ENCODE measurements at regions not wholly inside any gene's neighbourhood (a gene's known extent, or its start where the extent isn't known, plus 50 kb on each side); places are given as distances from the start of the nearest gene placed in this dataset.

DNA sequence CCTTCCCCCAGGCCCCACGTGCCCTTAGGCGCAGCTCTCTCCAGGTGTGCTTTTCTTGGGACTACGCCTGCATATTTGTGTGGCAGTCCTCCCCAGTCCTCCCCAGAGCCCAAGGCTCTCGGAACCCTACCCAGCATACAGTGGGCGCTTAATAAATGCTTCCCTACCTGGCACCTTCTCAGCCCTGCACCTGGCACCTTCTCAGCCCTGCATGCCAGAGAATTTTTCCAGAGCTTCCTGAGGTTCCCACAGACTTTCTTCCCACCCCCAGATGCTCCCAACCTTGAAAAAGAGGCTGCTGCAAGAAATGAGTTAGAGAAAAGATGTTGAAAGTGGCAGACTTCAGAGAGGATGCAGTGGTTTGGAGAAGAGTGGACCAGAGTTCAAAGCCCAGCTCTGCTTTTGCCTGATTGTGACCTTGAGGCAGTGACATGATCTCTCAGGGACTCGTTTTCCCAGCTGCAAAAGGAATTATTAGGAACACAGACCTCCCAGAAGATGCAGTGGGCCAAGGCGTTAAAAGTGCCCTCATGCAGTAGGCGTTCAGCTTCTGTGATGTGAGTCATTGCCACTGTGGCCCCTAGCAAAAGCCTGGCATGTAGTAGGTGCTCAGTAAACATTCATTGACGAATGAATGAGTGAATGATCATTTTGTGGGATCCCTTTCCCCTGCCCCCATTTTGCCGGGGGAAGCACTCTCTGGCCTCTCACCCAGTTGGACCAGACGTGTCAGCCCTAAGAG lies 167.2 kb downstream of the PHETA1 start:
- H3K36me3 ChIP-seq (ENCODE audit: control insufficient read depth in 1 of 2, insufficient read depth in 2 of 2, low read length in 2 of 2): no peaks in the 10 kb centered on the region
- no peak overlapping the region for H3K27ac ChIP-seq (ENCODE audit: low read depth, low read length)
- H3K9ac ChIP-seq (ENCODE audit: low read depth in 1 of 2, low read length in 2 of 2): no peak overlapping the region
- no peak overlapping the region for H3K4me3 ChIP-seq (ENCODE audit: low read depth in 1 of 2, low read length in 2 of 2)
- no peaks in the 10 kb centered on the region for H3K4me1 ChIP-seq (ENCODE audit: control insufficient read depth in 1 of 2, insufficient read depth in 2 of 2, low read length in 2 of 2)
- H3K9me3 ChIP-seq (ENCODE audit: control insufficient read depth in 1 of 2, low read length in 2 of 2): no peaks in the 10 kb centered on the region
- H3K27me3 ChIP-seq (ENCODE audit: control insufficient read depth in 1 of 2, insufficient read depth in 2 of 2, low read length in 2 of 2): no peaks in the 10 kb centered on the region

DNA sequence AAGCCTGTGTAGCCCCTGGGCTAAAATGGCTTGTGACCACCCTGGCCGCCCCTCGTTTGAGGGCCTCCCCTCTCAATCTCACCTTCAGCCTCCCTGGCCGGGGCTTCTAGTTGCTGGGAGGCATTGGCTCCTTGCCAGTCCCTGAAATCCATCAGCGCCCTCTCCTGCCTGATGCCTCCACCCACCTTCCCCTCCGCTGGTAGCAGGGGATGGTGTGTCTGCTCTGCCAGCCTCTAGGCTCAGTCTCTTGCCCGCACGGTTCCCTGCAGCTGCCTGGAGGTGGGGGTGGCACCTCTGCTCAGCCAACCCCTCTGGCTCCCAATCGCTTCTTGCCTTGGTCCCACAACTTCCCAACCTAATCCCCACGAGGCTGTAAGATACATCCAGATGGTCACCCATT lies 167.9 kb downstream of the PHETA1 start:
- H3K4me3 ChIP-seq (ENCODE audit: low read depth in 1 of 2, low read length in 2 of 2): no peak overlapping the region
- no peaks in the 10 kb centered on the region for H3K4me1 ChIP-seq (ENCODE audit: control insufficient read depth in 1 of 2, insufficient read depth in 2 of 2, low read length in 2 of 2)
- H3K9ac ChIP-seq (ENCODE audit: low read depth in 1 of 2, low read length in 2 of 2): no peak overlapping the region
- H3K36me3 ChIP-seq (ENCODE audit: control insufficient read depth in 1 of 2, insufficient read depth in 2 of 2, low read length in 2 of 2): no peaks in the 10 kb centered on the region
- no peaks in the 10 kb centered on the region for H3K9me3 ChIP-seq (ENCODE audit: control insufficient read depth in 1 of 2, low read length in 2 of 2)
- no peak overlapping the region for H3K27ac ChIP-seq (ENCODE audit: low read depth, low read length)
- no peaks in the 10 kb centered on the region for H3K27me3 ChIP-seq (ENCODE audit: control insufficient read depth in 1 of 2, insufficient read depth in 2 of 2, low read length in 2 of 2)

- Histone ChIP-seq H3K27me3 (ENCODE audit: control insufficient read depth in 1 of 2, insufficient read depth in 2 of 2, low read length in 2 of 2) (no peaks in the 10 kb centered on the region), H3K27ac (ENCODE audit: low read depth, low read length) (no peak overlapping the region), H3K36me3 (ENCODE audit: control insufficient read depth in 1 of 2, insufficient read depth in 2 of 2, low read length in 2 of 2) (no peaks in the 10 kb centered on the region), H3K9me3 (ENCODE audit: control insufficient read depth in 1 of 2, low read length in 2 of 2) (no peaks in the 10 kb centered on the region), H3K4me3 (ENCODE audit: low read depth in 1 of 2, low read length in 2 of 2) (no peak overlapping the region), H3K9ac (ENCODE audit: low read depth in 1 of 2, low read length in 2 of 2) (no peak overlapping the region), H3K4me1 (ENCODE audit: control insufficient read depth in 1 of 2, insufficient read depth in 2 of 2, low read length in 2 of 2) (no peaks in the 10 kb centered on the region)
These were observed 171.4 kb downstream of the PHETA1 start for GRCh38 chr12:111197376-111197944.

DNA sequence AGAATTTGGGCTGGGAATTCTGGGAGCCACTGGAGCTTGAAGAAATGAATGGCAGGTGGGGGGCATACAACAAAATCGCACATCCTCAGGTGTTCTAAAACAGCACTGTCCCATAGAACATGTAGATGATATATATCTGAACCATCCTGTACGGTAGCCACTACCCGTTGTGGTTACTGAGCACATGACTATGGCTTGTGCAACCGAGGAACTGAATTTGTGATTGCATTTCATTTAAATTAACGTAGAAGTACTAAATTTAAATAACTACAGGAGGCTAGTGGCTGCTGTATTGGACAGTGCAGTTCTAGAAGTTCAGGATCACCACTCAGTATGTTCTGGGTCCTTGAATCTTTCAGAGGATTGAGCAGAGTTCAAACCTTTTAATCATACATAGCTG lies 172.4 kb downstream of the PHETA1 start:
- Histone ChIP-seq H3K27ac (ENCODE audit: low read depth, low read length) (no peak overlapping the region), H3K9me3 (ENCODE audit: control insufficient read depth in 1 of 2, low read length in 2 of 2) (no peaks in the 10 kb centered on the region), H3K4me3 (ENCODE audit: low read depth in 1 of 2, low read length in 2 of 2) (no peak overlapping the region), H3K27me3 (ENCODE audit: control insufficient read depth in 1 of 2, insufficient read depth in 2 of 2, low read length in 2 of 2) (no peaks in the 10 kb centered on the region), H3K36me3 (ENCODE audit: control insufficient read depth in 1 of 2, insufficient read depth in 2 of 2, low read length in 2 of 2) (no peaks in the 10 kb centered on the region), H3K9ac (ENCODE audit: low read depth in 1 of 2, low read length in 2 of 2) (no peak overlapping the region), H3K4me1 (ENCODE audit: control insufficient read depth in 1 of 2, insufficient read depth in 2 of 2, low read length in 2 of 2) (no peaks in the 10 kb centered on the region)

DNA sequence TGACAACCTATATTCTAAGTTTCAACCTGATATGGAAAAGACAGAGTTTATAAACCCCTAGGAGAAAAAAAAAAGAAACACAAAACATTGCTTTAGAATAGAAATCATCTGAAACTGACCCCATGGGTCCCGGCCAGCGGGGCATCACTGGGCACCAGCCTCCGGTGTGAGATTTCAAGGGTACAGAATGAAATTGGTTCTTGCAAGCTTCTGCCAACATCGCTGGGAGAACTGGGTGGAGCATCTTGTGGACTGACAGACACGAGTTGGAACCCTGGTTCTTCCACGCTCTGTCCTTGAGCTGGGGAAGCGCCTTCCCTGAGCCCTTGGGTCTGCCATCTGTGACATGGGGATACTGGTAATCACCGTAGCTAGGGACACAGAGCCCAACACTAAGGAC lies 173.6 kb downstream of the PHETA1 start:
- Histone ChIP-seq H3K9ac (ENCODE audit: low read depth in 1 of 2, low read length in 2 of 2) (no peak overlapping the region), H3K4me3 (ENCODE audit: low read depth in 1 of 2, low read length in 2 of 2) (no peak overlapping the region), H3K9me3 (ENCODE audit: control insufficient read depth in 1 of 2, low read length in 2 of 2) (no peaks in the 10 kb centered on the region), H3K36me3 (ENCODE audit: control insufficient read depth in 1 of 2, insufficient read depth in 2 of 2, low read length in 2 of 2) (no peaks in the 10 kb centered on the region), H3K27me3 (ENCODE audit: control insufficient read depth in 1 of 2, insufficient read depth in 2 of 2, low read length in 2 of 2) (no peaks in the 10 kb centered on the region), H3K27ac (ENCODE audit: low read depth, low read length) (no peak overlapping the region), H3K4me1 (ENCODE audit: control insufficient read depth in 1 of 2, insufficient read depth in 2 of 2, low read length in 2 of 2) (no peaks in the 10 kb centered on the region)

DNA sequence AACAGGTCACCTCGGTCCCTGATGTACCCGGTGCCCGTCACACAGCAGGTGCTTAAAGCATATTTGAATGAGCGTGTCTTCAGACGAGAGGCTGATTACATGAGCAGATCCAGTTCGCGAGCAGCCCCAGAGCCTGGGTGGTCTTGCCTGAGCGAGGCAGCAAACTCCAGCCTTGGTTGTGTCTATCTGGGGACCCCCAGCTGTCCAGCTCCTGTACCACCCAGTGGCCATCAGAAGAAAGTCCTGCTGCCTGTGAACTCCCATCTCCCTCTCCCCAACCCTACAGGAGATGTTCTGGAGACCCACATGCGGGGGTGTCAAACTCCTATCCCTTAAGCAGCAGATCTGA lies 174.2 kb downstream of the PHETA1 start:
- no peaks in the 10 kb centered on the region for H3K9me3 ChIP-seq (ENCODE audit: control insufficient read depth in 1 of 2, low read length in 2 of 2)
- no peaks in the 10 kb centered on the region for H3K36me3 ChIP-seq (ENCODE audit: control insufficient read depth in 1 of 2, insufficient read depth in 2 of 2, low read length in 2 of 2)
- no peaks in the 10 kb centered on the region for H3K4me1 ChIP-seq (ENCODE audit: control insufficient read depth in 1 of 2, insufficient read depth in 2 of 2, low read length in 2 of 2)
- H3K9ac ChIP-seq (ENCODE audit: low read depth in 1 of 2, low read length in 2 of 2): no peak overlapping the region
- H3K27ac ChIP-seq (ENCODE audit: low read depth, low read length): no peak overlapping the region
- H3K27me3 ChIP-seq (ENCODE audit: control insufficient read depth in 1 of 2, insufficient read depth in 2 of 2, low read length in 2 of 2): no peaks in the 10 kb centered on the region
- H3K4me3 ChIP-seq (ENCODE audit: low read depth in 1 of 2, low read length in 2 of 2): no peak overlapping the region

DNA sequence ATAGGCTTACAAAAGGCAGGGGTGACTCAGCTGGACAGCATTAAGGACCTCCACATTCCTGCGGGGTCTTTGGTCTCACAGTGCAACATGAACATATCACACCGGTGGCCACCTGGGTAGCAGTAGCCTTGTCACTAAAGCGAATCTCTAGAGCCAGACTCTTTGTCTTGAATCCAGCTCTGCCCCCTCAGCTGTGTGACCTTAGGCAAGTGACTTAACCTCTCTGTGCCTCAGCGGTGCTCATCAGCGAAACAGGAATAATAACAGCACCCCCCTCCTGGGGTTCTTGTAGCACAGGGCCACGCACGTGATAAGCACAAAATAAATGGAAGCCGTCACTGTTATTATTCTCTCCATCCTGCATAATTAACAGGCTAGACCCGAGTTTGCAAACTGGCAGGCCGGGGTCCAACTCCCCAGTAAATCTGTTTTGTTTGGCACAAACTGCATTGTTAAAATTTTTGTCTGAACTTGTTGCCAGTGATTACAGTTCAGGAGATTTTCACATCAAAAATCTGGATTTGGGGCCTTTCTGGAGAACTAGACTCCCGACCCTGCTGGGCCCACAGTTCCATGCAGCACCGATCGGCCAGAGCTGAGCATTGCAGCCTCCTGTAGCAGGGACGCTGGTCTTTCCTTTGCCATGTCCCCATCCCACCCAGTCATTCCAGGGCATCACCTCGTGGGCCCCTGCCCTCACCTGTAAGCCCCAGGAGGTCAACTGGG lies 174.8 kb downstream of the PHETA1 start:
- no peaks in the 10 kb centered on the region for H3K9me3 ChIP-seq (ENCODE audit: control insufficient read depth in 1 of 2, low read length in 2 of 2)
- H3K4me3 ChIP-seq (ENCODE audit: low read depth in 1 of 2, low read length in 2 of 2): no peak overlapping the region
- H3K27me3 ChIP-seq (ENCODE audit: control insufficient read depth in 1 of 2, insufficient read depth in 2 of 2, low read length in 2 of 2): no peaks in the 10 kb centered on the region
- no peak overlapping the region for H3K27ac ChIP-seq (ENCODE audit: low read depth, low read length)
- no peaks in the 10 kb centered on the region for H3K36me3 ChIP-seq (ENCODE audit: control insufficient read depth in 1 of 2, insufficient read depth in 2 of 2, low read length in 2 of 2)
- H3K4me1 ChIP-seq (ENCODE audit: control insufficient read depth in 1 of 2, insufficient read depth in 2 of 2, low read length in 2 of 2): no peaks in the 10 kb centered on the region
- H3K9ac ChIP-seq (ENCODE audit: low read depth in 1 of 2, low read length in 2 of 2): no peak overlapping the region

DNA sequence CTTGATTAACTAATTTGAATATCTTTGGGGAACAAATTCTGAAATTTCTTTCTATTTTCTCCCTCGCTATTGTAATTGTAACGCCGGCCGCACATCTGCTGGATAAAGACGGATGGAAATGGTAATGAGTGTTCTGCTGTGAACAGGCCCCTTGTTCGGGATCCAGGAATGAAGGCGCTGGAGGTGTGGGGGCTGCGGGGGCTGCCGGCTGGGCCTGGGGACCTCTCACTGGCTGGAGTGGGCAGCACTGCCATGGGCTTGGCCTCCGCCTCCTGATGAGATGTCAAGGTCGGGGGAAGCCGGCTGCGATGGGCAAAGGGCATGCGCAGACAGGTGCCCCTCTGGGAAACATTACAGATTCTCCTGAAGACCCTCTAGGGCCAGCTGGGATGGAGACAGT lies 175.4 kb downstream of the PHETA1 start:
- Histone ChIP-seq H3K36me3 (ENCODE audit: control insufficient read depth in 1 of 2, insufficient read depth in 2 of 2, low read length in 2 of 2) (no peaks in the 10 kb centered on the region), H3K27ac (ENCODE audit: low read depth, low read length) (no peak overlapping the region), H3K4me3 (ENCODE audit: low read depth in 1 of 2, low read length in 2 of 2) (no peak overlapping the region), H3K9ac (ENCODE audit: low read depth in 1 of 2, low read length in 2 of 2) (no peak overlapping the region), H3K4me1 (ENCODE audit: control insufficient read depth in 1 of 2, insufficient read depth in 2 of 2, low read length in 2 of 2) (no peaks in the 10 kb centered on the region), H3K27me3 (ENCODE audit: control insufficient read depth in 1 of 2, insufficient read depth in 2 of 2, low read length in 2 of 2) (no peaks in the 10 kb centered on the region), H3K9me3 (ENCODE audit: control insufficient read depth in 1 of 2, low read length in 2 of 2) (no peaks in the 10 kb centered on the region)

DNA sequence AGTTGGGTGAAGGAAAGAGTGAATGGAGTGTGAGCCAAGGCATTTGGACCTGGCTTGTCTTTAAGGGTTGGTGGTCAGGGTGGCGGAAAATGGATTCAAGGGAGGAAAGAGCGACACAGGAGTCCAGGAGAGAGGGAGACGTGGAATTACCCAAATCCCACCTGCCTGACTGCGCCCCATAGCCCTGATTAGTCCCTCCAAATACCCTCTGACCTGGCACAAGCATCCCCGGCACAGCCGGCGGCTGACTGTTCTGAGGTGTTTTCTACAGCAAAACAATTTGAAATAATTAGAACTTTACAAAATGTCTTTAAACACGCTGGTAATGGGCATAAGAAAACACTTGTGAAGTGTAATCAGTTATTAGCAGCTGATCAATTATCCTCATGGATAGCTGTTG lies 175.8 kb downstream of the PHETA1 start:
- H3K36me3 ChIP-seq (ENCODE audit: control insufficient read depth in 1 of 2, insufficient read depth in 2 of 2, low read length in 2 of 2): no peaks in the 10 kb centered on the region
- no peak overlapping the region for H3K4me3 ChIP-seq (ENCODE audit: low read depth in 1 of 2, low read length in 2 of 2)
- no peak overlapping the region for H3K27ac ChIP-seq (ENCODE audit: low read depth, low read length)
- H3K9me3 ChIP-seq (ENCODE audit: control insufficient read depth in 1 of 2, low read length in 2 of 2): no peaks in the 10 kb centered on the region
- H3K9ac ChIP-seq (ENCODE audit: low read depth in 1 of 2, low read length in 2 of 2): no peak overlapping the region
- H3K27me3 ChIP-seq (ENCODE audit: control insufficient read depth in 1 of 2, insufficient read depth in 2 of 2, low read length in 2 of 2): no peaks in the 10 kb centered on the region
- no peaks in the 10 kb centered on the region for H3K4me1 ChIP-seq (ENCODE audit: control insufficient read depth in 1 of 2, insufficient read depth in 2 of 2, low read length in 2 of 2)

- H3K27me3 ChIP-seq (ENCODE audit: control insufficient read depth in 1 of 2, insufficient read depth in 2 of 2, low read length in 2 of 2): no peaks in the 10 kb centered on the region
- no peaks in the 10 kb centered on the region for H3K36me3 ChIP-seq (ENCODE audit: control insufficient read depth in 1 of 2, insufficient read depth in 2 of 2, low read length in 2 of 2)
- H3K4me3 ChIP-seq (ENCODE audit: low read depth in 1 of 2, low read length in 2 of 2): no peak overlapping the region
- no peaks in the 10 kb centered on the region for H3K4me1 ChIP-seq (ENCODE audit: control insufficient read depth in 1 of 2, insufficient read depth in 2 of 2, low read length in 2 of 2)
- no peak overlapping the region for H3K27ac ChIP-seq (ENCODE audit: low read depth, low read length)
- H3K9me3 ChIP-seq (ENCODE audit: control insufficient read depth in 1 of 2, low read length in 2 of 2): no peaks in the 10 kb centered on the region
- no peak overlapping the region for H3K9ac ChIP-seq (ENCODE audit: low read depth in 1 of 2, low read length in 2 of 2)
These were observed 176.2 kb downstream of the PHETA1 start for GRCh38 chr12:111192647-111193046.

Data from duodenal mucosa (tissue), 2 donors.